ENCODE measurements at regions not wholly inside any gene's neighbourhood (a gene's known extent, or its start where the extent isn't known, plus 50 kb on each side); places are given as distances from the start of the nearest gene placed in this dataset.
"Not testable (repeated sequence)": the region's sequence is repeated elsewhere in the genome, so short reads cannot be mapped to it uniquely, and the experiment has no call there.

- no peak for DNase-seq
- H3K27ac Mint-ChIP-seq: no peak overlapping the region
- H3K36me3 Mint-ChIP-seq: no peaks in the 10 kb centered on the region
- no peaks in the 10 kb centered on the region for H3K27me3 Mint-ChIP-seq
- H3K4me1 Mint-ChIP-seq: no peaks in the 10 kb centered on the region
- no peak overlapping the region for H3K4me3 Mint-ChIP-seq
- H3K9me3 Mint-ChIP-seq: peaks cover 6% of the 10 kb centered on the region
Measured at GRCh38 chr16:60681043-60681442, 1355.2 kb downstream of the CDH8 start.

- H3K4me1 Mint-ChIP-seq: no peaks in the 10 kb centered on the region
- H3K9me3 Mint-ChIP-seq: peaks cover 5% of the 10 kb centered on the region
- no peak overlapping the region for H3K27ac Mint-ChIP-seq
- no peak for DNase-seq
- H3K27me3 Mint-ChIP-seq: no peaks in the 10 kb centered on the region
- H3K36me3 Mint-ChIP-seq: no peaks in the 10 kb centered on the region
- H3K4me3 Mint-ChIP-seq: no peak overlapping the region
Measured at GRCh38 chr16:60675022-60675421, 1361.2 kb downstream of the CDH8 start.

GRCh38 chr16:60674241-60674640, 1362.0 kb downstream of the CDH8 start:
- H3K36me3 Mint-ChIP-seq: no peaks in the 10 kb centered on the region
- no peak overlapping the region for H3K4me3 Mint-ChIP-seq
- H3K27me3 Mint-ChIP-seq: no peaks in the 10 kb centered on the region
- DNase-seq: no peak
- H3K27ac Mint-ChIP-seq: no peak overlapping the region
- H3K9me3 Mint-ChIP-seq: peaks cover 5% of the 10 kb centered on the region
- no peaks in the 10 kb centered on the region for H3K4me1 Mint-ChIP-seq

- H3K9me3 Mint-ChIP-seq: peaks cover 6% of the 10 kb centered on the region
Measured at GRCh38 chr16:60655514-60656153, 1380.6 kb downstream of the CDH8 start.

GRCh38 chr16:60651346-60651745, 1384.9 kb downstream of the CDH8 start:
- Mint-ChIP-seq H3K27me3 (no peaks in the 10 kb centered on the region), H3K4me3 (no peak overlapping the region), H3K9me3 (peaks cover 2% of the 10 kb centered on the region), H3K36me3 (no peaks in the 10 kb centered on the region), H3K4me1 (no peaks in the 10 kb centered on the region), H3K27ac (no peak overlapping the region)
- no peak for DNase-seq

More at GRCh38 chr16:60655514-60656153, 1380.6 kb downstream of the CDH8 start:
- no peaks in the 10 kb centered on the region for H3K36me3 Mint-ChIP-seq
- H3K4me1 Mint-ChIP-seq: no peaks in the 10 kb centered on the region
- no peak for DNase-seq
- H3K4me3 Mint-ChIP-seq: no peak overlapping the region
- H3K27ac Mint-ChIP-seq: no peak overlapping the region
- H3K27me3 Mint-ChIP-seq: no peaks in the 10 kb centered on the region

- Mint-ChIP-seq H3K4me1 (no peaks in the 10 kb centered on the region), H3K9me3 (peaks cover 4% of the 10 kb centered on the region), H3K27me3 (no peaks in the 10 kb centered on the region), H3K4me3 (no peak overlapping the region), H3K36me3 (no peaks in the 10 kb centered on the region), H3K27ac (no peak overlapping the region)
- no peak for DNase-seq
Measured at GRCh38 chr16:60648290-60648689, 1387.9 kb downstream of the CDH8 start.

GRCh38 chr16:60647388-60647787, 1388.8 kb downstream of the CDH8 start:
- H3K4me3 Mint-ChIP-seq, H3K27me3 Mint-ChIP-seq, DNase-seq, H3K36me3 Mint-ChIP-seq, H3K9me3 Mint-ChIP-seq, H3K4me1 Mint-ChIP-seq, H3K27ac Mint-ChIP-seq: not testable (repeated sequence)

- H3K4me1 Mint-ChIP-seq: no peaks in the 10 kb centered on the region
- H3K4me3 Mint-ChIP-seq: no peak overlapping the region
- H3K36me3 Mint-ChIP-seq: no peaks in the 10 kb centered on the region
- H3K9me3 Mint-ChIP-seq: peaks cover 5% of the 10 kb centered on the region
- no peak overlapping the region for H3K27ac Mint-ChIP-seq
- DNase-seq: no peak
- H3K27me3 Mint-ChIP-seq: no peaks in the 10 kb centered on the region
Measured at GRCh38 chr16:60646631-60647030, 1389.6 kb downstream of the CDH8 start.

GRCh38 chr16:60645541-60645940, 1390.7 kb downstream of the CDH8 start:
- DNase-seq: no peak
- Mint-ChIP-seq H3K9me3 (peaks cover 7% of the 10 kb centered on the region), H3K27me3 (no peaks in the 10 kb centered on the region), H3K4me1 (no peaks in the 10 kb centered on the region), H3K36me3 (no peaks in the 10 kb centered on the region), H3K27ac (no peak overlapping the region), H3K4me3 (no peak overlapping the region)

- H3K4me1 Mint-ChIP-seq: no peaks in the 10 kb centered on the region
Measured at GRCh38 chr16:60642956-60643355, 1393.3 kb downstream of the CDH8 start.

GRCh38 chr16:60641067-60641665, 1395.1 kb downstream of the CDH8 start:
- no peak overlapping the region for H3K4me3 Mint-ChIP-seq
- H3K27ac Mint-ChIP-seq: no peak overlapping the region
- H3K9me3 Mint-ChIP-seq: peaks cover 7% of the 10 kb centered on the region
- no peaks in the 10 kb centered on the region for H3K4me1 Mint-ChIP-seq
- H3K27me3 Mint-ChIP-seq: no peaks in the 10 kb centered on the region
- no peak for DNase-seq
- no peaks in the 10 kb centered on the region for H3K36me3 Mint-ChIP-seq

More at GRCh38 chr16:60642956-60643355, 1393.3 kb downstream of the CDH8 start:
- Mint-ChIP-seq H3K27me3 (no peaks in the 10 kb centered on the region), H3K9me3 (peaks cover 9% of the 10 kb centered on the region), H3K27ac (no peak overlapping the region), H3K36me3 (no peaks in the 10 kb centered on the region), H3K4me3 (no peak overlapping the region)
- DNase-seq: no peak

- Mint-ChIP-seq H3K27ac (no peak overlapping the region), H3K4me3 (no peak overlapping the region), H3K36me3 (no peaks in the 10 kb centered on the region), H3K4me1 (no peaks in the 10 kb centered on the region), H3K9me3 (peaks cover 5% of the 10 kb centered on the region), H3K27me3 (no peaks in the 10 kb centered on the region)
- DNase-seq: no peak
Measured at GRCh38 chr16:60640038-60640437, 1396.2 kb downstream of the CDH8 start.

- not testable (repeated sequence) for H3K9me3 Mint-ChIP-seq, H3K27me3 Mint-ChIP-seq
Measured at GRCh38 chr16:60636636-60637035, 1399.6 kb downstream of the CDH8 start.

GRCh38 chr16:60636117-60636516, 1400.1 kb downstream of the CDH8 start:
- Mint-ChIP-seq H3K27me3 (no peaks in the 10 kb centered on the region), H3K9me3 (peaks cover 5% of the 10 kb centered on the region), H3K27ac (no peak overlapping the region)

More at GRCh38 chr16:60636636-60637035, 1399.6 kb downstream of the CDH8 start:
- not testable (repeated sequence) for H3K36me3 Mint-ChIP-seq, DNase-seq, H3K4me1 Mint-ChIP-seq, H3K4me3 Mint-ChIP-seq, H3K27ac Mint-ChIP-seq

GRCh38 chr16:60635548-60635947, 1400.7 kb downstream of the CDH8 start:
- no peaks in the 10 kb centered on the region for H3K36me3 Mint-ChIP-seq
- H3K27ac Mint-ChIP-seq: no peak overlapping the region
- H3K9me3 Mint-ChIP-seq: peaks cover 4% of the 10 kb centered on the region
- no peaks in the 10 kb centered on the region for H3K4me1 Mint-ChIP-seq
- H3K4me3 Mint-ChIP-seq: no peak overlapping the region
- no peak for DNase-seq
- no peaks in the 10 kb centered on the region for H3K27me3 Mint-ChIP-seq

More at GRCh38 chr16:60636117-60636516, 1400.1 kb downstream of the CDH8 start:
- Mint-ChIP-seq H3K4me1 (no peaks in the 10 kb centered on the region), H3K36me3 (no peaks in the 10 kb centered on the region), H3K4me3 (no peak overlapping the region)
- DNase-seq: no peak

GRCh38 chr16:60611844-60612243, 1424.4 kb downstream of the CDH8 start:
- no peaks in the 10 kb centered on the region for H3K36me3 Mint-ChIP-seq
- H3K9me3 Mint-ChIP-seq: peaks cover 5% of the 10 kb centered on the region
- H3K4me3 Mint-ChIP-seq: no peak overlapping the region
- H3K4me1 Mint-ChIP-seq: no peaks in the 10 kb centered on the region
- no peaks in the 10 kb centered on the region for H3K27me3 Mint-ChIP-seq
- no peak for DNase-seq
- no peak overlapping the region for H3K27ac Mint-ChIP-seq

Measured in activated naive CD8-positive, alpha-beta T cell treated with anti-CD3 and anti-CD28 coated beads for 36 hours (primary cell).